ENCODE measurements at regions not wholly inside any gene's neighbourhood (a gene's known extent, or its start where the extent isn't known, plus 50 kb on each side); places are given as distances from the start of the nearest gene placed in this dataset.

- no peaks in the 10 kb centered on the region for H3K36me3 ChIP-seq
- no peaks in the 10 kb centered on the region for H3K9me3 ChIP-seq
- DNase-seq = no peak
- H3K27me3 ChIP-seq = no peaks in the 10 kb centered on the region
- H3K4me3 ChIP-seq = no peak overlapping the region
Measured at GRCh38 chr10:18968159-18968558, 80.4 kb upstream of the MALRD1 start.

- Histone ChIP-seq H3K9me3 (no peaks in the 10 kb centered on the region), H3K36me3 (no peaks in the 10 kb centered on the region), H3K4me3 (no peak overlapping the region), H3K27me3 (no peaks in the 10 kb centered on the region)
- DNase-seq = no peak
Measured at GRCh38 chr10:18976696-18977251, 71.8 kb upstream of the MALRD1 start.

- H3K9me3 ChIP-seq = no peaks in the 10 kb centered on the region
- H3K4me3 ChIP-seq = no peak overlapping the region
- no peak for DNase-seq
- no peaks in the 10 kb centered on the region for H3K27me3 ChIP-seq
- H3K36me3 ChIP-seq = no peaks in the 10 kb centered on the region
Measured at GRCh38 chr10:18980089-18980629, 68.4 kb upstream of the MALRD1 start.

- H3K9me3 ChIP-seq = no peaks in the 10 kb centered on the region
- H3K4me3 ChIP-seq = no peak overlapping the region
- DNase-seq = no peak
- no peaks in the 10 kb centered on the region for H3K27me3 ChIP-seq
- no peaks in the 10 kb centered on the region for H3K36me3 ChIP-seq
Measured at GRCh38 chr10:18984531-18984930, 64.1 kb upstream of the MALRD1 start.

- H3K9me3 ChIP-seq = no peaks in the 10 kb centered on the region
- H3K4me3 ChIP-seq = no peak overlapping the region
- no peak for DNase-seq
- no peaks in the 10 kb centered on the region for H3K27me3 ChIP-seq
- no peaks in the 10 kb centered on the region for H3K36me3 ChIP-seq
Measured at GRCh38 chr10:18988338-18988737, 60.3 kb upstream of the MALRD1 start.

All from MG63 (cell line).